Sigmoid colon (tissue), 4 donors: ENCODE measurements at regions not wholly inside any gene's neighbourhood (a gene's known extent, or its start where the extent isn't known, plus 50 kb on each side); places are given as distances from the start of the nearest gene placed in this dataset.

Experiments
- EP300 ChIP-seq, 4 donors: sonication (generic); formaldehyde crosslinking; IDR thresholded peaks; one replicate each; pipeline ENCODE4 v1.6.1; 2017; ENCODE audit warnings: antibody characterized with exemption in 4 of 4
- POLR2A ChIP-seq, 2 donors: fragments of 450-650 bp; IDR thresholded peaks; one replicate each; pipeline ENCODE4 v1.6.1; 2016; ENCODE audit warnings: antibody characterized with exemption in 2 of 2, mild to moderate bottlenecking in 2 of 2, moderate library complexity in 2 of 2
- POLR2AphosphoS5 ChIP-seq, 4 donors: sonication (generic); formaldehyde crosslinking; IDR thresholded peaks; one replicate each; pipeline ENCODE4 v1.6.1; 2017; ENCODE audit warnings: antibody characterized with exemption in 4 of 4
- TF ChIP-seq, protein P1 (sequence below), 4 experiments: fragments of 450-650 bp in 3 of 4; fragments of 200-600 bp in 1 of 4; IDR thresholded peaks; one replicate each; pipeline ENCODE4 v1.5.1; 2016 to 2019; ENCODE audit warnings: antibody characterized with exemption in 4 of 4, mild to moderate bottlenecking in 3 of 4, moderate library complexity in 2 of 4

DNA sequence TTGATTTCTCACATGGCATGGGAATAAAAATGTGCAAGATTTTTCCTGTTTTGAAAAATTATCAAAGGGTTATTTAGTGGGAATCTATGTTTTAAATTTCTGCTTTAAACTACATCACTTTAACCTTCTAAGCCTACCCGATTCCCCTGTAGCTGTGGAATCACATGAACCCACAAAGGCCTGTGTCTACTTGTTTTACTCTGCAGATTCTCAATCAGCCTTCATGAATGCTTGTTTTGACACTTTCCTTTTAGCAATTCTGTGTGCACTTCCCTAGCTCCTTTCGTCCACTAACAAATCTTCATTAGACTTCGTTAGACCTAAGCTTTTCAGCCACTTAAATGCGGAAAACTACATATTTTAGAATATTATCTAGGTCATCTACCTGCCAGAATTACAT is 56.0 kb upstream of the C1orf21 start:
- TF ChIP-seq POLR2AphosphoS5 (IDR thresholded peaks at IDR 0.05) (peak in 3 of 4 donors; percentile 39 to 72 (median 61)), EP300 (IDR thresholded peaks at IDR 0.05) (peak in 2 of 4 donors; percentile 46 to 72), POLR2A (IDR thresholded peaks at IDR 0.05) (no peak)
- TF ChIP-seq, protein P1, sequence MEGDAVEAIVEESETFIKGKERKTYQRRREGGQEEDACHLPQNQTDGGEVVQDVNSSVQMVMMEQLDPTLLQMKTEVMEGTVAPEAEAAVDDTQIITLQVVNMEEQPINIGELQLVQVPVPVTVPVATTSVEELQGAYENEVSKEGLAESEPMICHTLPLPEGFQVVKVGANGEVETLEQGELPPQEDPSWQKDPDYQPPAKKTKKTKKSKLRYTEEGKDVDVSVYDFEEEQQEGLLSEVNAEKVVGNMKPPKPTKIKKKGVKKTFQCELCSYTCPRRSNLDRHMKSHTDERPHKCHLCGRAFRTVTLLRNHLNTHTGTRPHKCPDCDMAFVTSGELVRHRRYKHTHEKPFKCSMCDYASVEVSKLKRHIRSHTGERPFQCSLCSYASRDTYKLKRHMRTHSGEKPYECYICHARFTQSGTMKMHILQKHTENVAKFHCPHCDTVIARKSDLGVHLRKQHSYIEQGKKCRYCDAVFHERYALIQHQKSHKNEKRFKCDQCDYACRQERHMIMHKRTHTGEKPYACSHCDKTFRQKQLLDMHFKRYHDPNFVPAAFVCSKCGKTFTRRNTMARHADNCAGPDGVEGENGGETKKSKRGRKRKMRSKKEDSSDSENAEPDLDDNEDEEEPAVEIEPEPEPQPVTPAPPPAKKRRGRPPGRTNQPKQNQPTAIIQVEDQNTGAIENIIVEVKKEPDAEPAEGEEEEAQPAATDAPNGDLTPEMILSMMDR (IDR thresholded peaks at IDR 0.05) = no peak
